ENCODE measurements at regions not wholly inside any gene's neighbourhood (a gene's known extent, or its start where the extent isn't known, plus 50 kb on each side); places are given as distances from the start of the nearest gene placed in this dataset.
A peak's percentile ranks its signal among the peaks of the same experiment; 100 is the strongest.

GRCh38 chr12:105616971-105617540 lies 286.6 kb downstream of the C12orf75 start:
- TF ChIP-seq PKNOX1 (IDR thresholded peaks at IDR 0.05) (peak; percentile 73), CTBP1 (IDR thresholded peaks at IDR 0.05; ENCODE audit: borderline replicate concordance) (no peak), BHLHE40 (IDR thresholded peaks at IDR 0.05; ENCODE audit: borderline replicate concordance) (no peak), ELF4 (IDR thresholded peaks at IDR 0.05) (no peak), FOXM1 (IDR thresholded peaks at IDR 0.05; ENCODE audit: borderline replicate concordance) (no peak), ZNF384 (IDR thresholded peaks at IDR 0.05) (no peak), TARDBP (IDR thresholded peaks at IDR 0.05) (no peak), FOXK2 (IDR thresholded peaks at IDR 0.05) (no peak), HDGF (IDR thresholded peaks at IDR 0.05; ENCODE audit: borderline replicate concordance) (no peak), SP1 (IDR thresholded peaks at IDR 0.05) (no peak), FOXA1 (IDR thresholded peaks at IDR 0.05) (no peak), NFRKB (IDR thresholded peaks at IDR 0.05) (no peak)
